ENCODE measurements at regions not wholly inside any gene's neighbourhood (a gene's known extent, or its start where the extent isn't known, plus 50 kb on each side); places are given as distances from the start of the nearest gene placed in this dataset.

DNA sequence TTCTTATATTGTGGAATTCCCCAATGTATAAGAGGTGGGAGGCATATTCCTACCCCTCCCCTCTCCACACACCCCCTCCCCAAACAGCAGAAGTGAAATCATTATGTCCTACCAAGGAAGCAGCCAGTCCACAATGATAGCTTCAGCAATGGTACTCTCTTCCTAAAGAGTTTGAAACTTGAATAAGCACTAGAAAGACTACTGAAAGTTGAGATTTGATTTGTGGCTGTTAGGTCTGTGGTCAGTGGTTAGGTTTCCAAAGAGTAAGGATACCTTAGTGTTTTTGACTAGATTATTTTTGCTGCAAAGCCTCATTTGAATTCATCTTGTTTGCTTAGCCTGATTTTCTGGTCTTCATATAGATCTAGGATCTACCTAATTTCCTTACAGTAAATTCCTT lies 242.2 kb downstream of the DKK2 start:
- no peak for TF ChIP-seq POLR2A (IDR thresholded peaks at IDR 0.05; ENCODE audit: low read length)
- no peak for TF ChIP-seq GATA1 (IDR thresholded peaks at IDR 0.05; ENCODE audit: low read depth, low read length)
